Spleen (tissue), 7 donors: ENCODE measurements at regions not wholly inside any gene's neighbourhood (a gene's known extent, or its start where the extent isn't known, plus 50 kb on each side); places are given as distances from the start of the nearest gene placed in this dataset.

Experiments
- POLR2A ChIP-seq, 3 donors: fragments of 450-650 bp; IDR thresholded peaks; one replicate each; pipeline ENCODE4 v1.5.1; 2017; ENCODE audit warnings: antibody characterized with exemption in 3 of 3, mild to moderate bottlenecking in 1 of 3
- POLR2AphosphoS5 ChIP-seq, 3 donors: sonication (generic); formaldehyde crosslinking; IDR thresholded peaks; one replicate each; pipeline ENCODE4 v1.5.1; 2017; ENCODE audit warnings: antibody characterized with exemption in 3 of 3
- TF ChIP-seq, protein P1 (sequence below), 11 experiments: fragments of 200-600 bp in 7 of 11; fragments of 450-650 bp in 4 of 11; sonication (generic) in 4 of 11; IDR thresholded peaks in 8 of 11; conservative IDR thresholded peaks in 3 of 11; 1 replicate in 7 of 11; 2 replicates in 4 of 11; pipeline versions ENCODE4 v1.4.0 to v1.8.0; 2016 to 2021; ENCODE audit warnings: antibody characterized with exemption in 11 of 11, inconsistent platforms in 4 of 11, mild to moderate bottlenecking in 1 of 11
- donor health status: DM: no; HTN: no; CAD: no; lungs with moderate emphysema.
- donor health status: DM: no; HTN: no; CAD: no.
- donor health status: DM: no; HTN: no; CAD: no.

DNA sequence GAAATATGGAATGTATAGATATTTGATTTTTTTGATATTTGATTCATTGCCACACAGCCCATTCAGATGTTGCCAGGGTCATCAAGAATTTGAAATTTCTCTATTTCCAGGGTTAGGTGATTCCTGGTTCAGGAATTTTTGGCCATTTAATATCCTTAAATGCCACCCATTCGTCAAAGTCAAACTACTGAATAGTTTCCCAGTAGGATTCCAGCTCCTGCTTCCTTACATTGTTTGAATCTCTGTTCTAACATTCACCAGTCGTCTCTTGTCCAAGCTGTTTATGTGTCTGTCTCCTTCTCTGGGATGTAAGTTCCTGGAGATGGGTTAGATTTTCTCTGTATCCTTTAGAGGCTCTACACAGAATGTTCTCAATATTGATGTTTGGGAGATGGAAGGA is 124.9 kb upstream of the TLE3 start:
- TF ChIP-seq, protein P1, sequence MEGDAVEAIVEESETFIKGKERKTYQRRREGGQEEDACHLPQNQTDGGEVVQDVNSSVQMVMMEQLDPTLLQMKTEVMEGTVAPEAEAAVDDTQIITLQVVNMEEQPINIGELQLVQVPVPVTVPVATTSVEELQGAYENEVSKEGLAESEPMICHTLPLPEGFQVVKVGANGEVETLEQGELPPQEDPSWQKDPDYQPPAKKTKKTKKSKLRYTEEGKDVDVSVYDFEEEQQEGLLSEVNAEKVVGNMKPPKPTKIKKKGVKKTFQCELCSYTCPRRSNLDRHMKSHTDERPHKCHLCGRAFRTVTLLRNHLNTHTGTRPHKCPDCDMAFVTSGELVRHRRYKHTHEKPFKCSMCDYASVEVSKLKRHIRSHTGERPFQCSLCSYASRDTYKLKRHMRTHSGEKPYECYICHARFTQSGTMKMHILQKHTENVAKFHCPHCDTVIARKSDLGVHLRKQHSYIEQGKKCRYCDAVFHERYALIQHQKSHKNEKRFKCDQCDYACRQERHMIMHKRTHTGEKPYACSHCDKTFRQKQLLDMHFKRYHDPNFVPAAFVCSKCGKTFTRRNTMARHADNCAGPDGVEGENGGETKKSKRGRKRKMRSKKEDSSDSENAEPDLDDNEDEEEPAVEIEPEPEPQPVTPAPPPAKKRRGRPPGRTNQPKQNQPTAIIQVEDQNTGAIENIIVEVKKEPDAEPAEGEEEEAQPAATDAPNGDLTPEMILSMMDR (IDR thresholded peaks at IDR 0.05 in 8 of 11, conservative IDR thresholded peaks at IDR 0.05 in 3 of 11): no peak
- TF ChIP-seq POLR2A (IDR thresholded peaks at IDR 0.05) (no peak), POLR2AphosphoS5 (IDR thresholded peaks at IDR 0.05) (no peak)
